Ectodermal cell (in vitro differentiated cells): ENCODE measurements at regions not wholly inside any gene's neighbourhood (a gene's known extent, or its start where the extent isn't known, plus 50 kb on each side); places are given as distances from the start of the nearest gene placed in this dataset.

ENCODE experiments used
- H3K27ac ChIP-seq: 2 replicates; pipeline ENCODE4 v1.7.0; 2013; ENCODE audit warnings: mild to moderate bottlenecking, low read depth, low read length; ENCODE audit not compliant: insufficient read depth, poor library complexity, severe bottlenecking
- H3K27me3 ChIP-seq: 2 replicates; pipeline ENCODE4 v1.7.0; 2013; ENCODE audit warnings: mild to moderate bottlenecking, low read length; ENCODE audit not compliant: insufficient read depth, control insufficient read depth, poor library complexity, severe bottlenecking
- H3K36me3 ChIP-seq: one replicate; pipeline ENCODE4 v1.7.0; 2013; ENCODE audit warnings: low read length; ENCODE audit not compliant: control insufficient read depth, insufficient read depth
- H3K4me1 ChIP-seq: one replicate; pipeline ENCODE4 v1.7.0; 2013; ENCODE audit warnings: low read length; ENCODE audit not compliant: control insufficient read depth, insufficient read depth
- H3K4me3 ChIP-seq: 2 replicates; pipeline ENCODE4 v1.7.0; 2013; ENCODE audit warnings: low read depth, low read length, control low read depth; ENCODE audit not compliant: insufficient read depth
- H3K9me3 ChIP-seq: 2 replicates; pipeline ENCODE4 v1.7.0; 2013; ENCODE audit warnings: mild to moderate bottlenecking, low read length, moderate library complexity; ENCODE audit not compliant: control insufficient read depth
- WGBS, 2 experiments: methylation state at CpG; one replicate each; pipeline ENCODE4 v1.1.7; 2013; ENCODE audit warnings: missing lambda C conversion rate in 2 of 2; 5-methylcytosine and 5-hydroxymethylcytosine counted together

GRCh38 chr15:77851086-77851485 lies 218.4 kb upstream of the LINGO1 start:
- no peaks in the 10 kb centered on the region for H3K27me3 ChIP-seq
- H3K9me3 ChIP-seq: no peaks in the 10 kb centered on the region
- WGBS, 2 experiments: 91 to 93% methylated on average over 7 of the region's 7 CpGs
- H3K4me3 ChIP-seq: no peak overlapping the region
- H3K4me1 ChIP-seq: peaks cover 6% of the 10 kb centered on the region
- no peak overlapping the region for H3K27ac ChIP-seq
- H3K36me3 ChIP-seq: no peaks in the 10 kb centered on the region

- Histone ChIP-seq H3K4me1 (peaks cover 1% of the 10 kb centered on the region), H3K36me3 (no peaks in the 10 kb centered on the region), H3K27ac (no peak overlapping the region), H3K4me3 (no peak overlapping the region), H3K27me3 (no peaks in the 10 kb centered on the region), H3K9me3 (no peaks in the 10 kb centered on the region)
- 83 to 96% methylated on average over 1 to 2 of the region's 2 CpGs for WGBS, 2 experiments
These were observed 214.3 kb upstream of the LINGO1 start for GRCh38 chr15:77846986-77847385.

GRCh38 chr15:77846360-77846759 lies 213.6 kb upstream of the LINGO1 start:
- H3K36me3 ChIP-seq: no peaks in the 10 kb centered on the region
- H3K9me3 ChIP-seq: no peaks in the 10 kb centered on the region
- no peaks in the 10 kb centered on the region for H3K27me3 ChIP-seq
- H3K27ac ChIP-seq: no peak overlapping the region
- no peaks in the 10 kb centered on the region for H3K4me1 ChIP-seq
- H3K4me3 ChIP-seq: no peak overlapping the region
- 63 to 72% methylated on average over 2 of the region's 2 CpGs for WGBS, 2 experiments

GRCh38 chr15:77844798-77845446 lies 212.2 kb upstream of the LINGO1 start:
- Histone ChIP-seq H3K9me3 (no peaks in the 10 kb centered on the region), H3K4me3 (no peak overlapping the region), H3K27ac (no peak overlapping the region), H3K27me3 (no peaks in the 10 kb centered on the region), H3K4me1 (no peaks in the 10 kb centered on the region), H3K36me3 (no peaks in the 10 kb centered on the region)
- 86 to 87% methylated on average over 3 of the region's 3 CpGs for WGBS, 2 experiments

- Histone ChIP-seq H3K4me1 (no peaks in the 10 kb centered on the region), H3K9me3 (no peaks in the 10 kb centered on the region), H3K27ac (no peak overlapping the region), H3K4me3 (no peak overlapping the region), H3K36me3 (no peaks in the 10 kb centered on the region), H3K27me3 (no peaks in the 10 kb centered on the region)
- WGBS, 2 experiments: 77 to 88% methylated on average over 5 of the region's 5 CpGs
These were observed 210.8 kb upstream of the LINGO1 start for GRCh38 chr15:77843546-77843945.

GRCh38 chr15:77840991-77841775 lies 208.5 kb upstream of the LINGO1 start:
- H3K36me3 ChIP-seq: no peaks in the 10 kb centered on the region
- H3K4me1 ChIP-seq: no peaks in the 10 kb centered on the region
- H3K27ac ChIP-seq: no peak overlapping the region
- no peak overlapping the region for H3K4me3 ChIP-seq
- WGBS, 2 experiments: 71 to 72% methylated on average over 11 of the region's 11 CpGs
- H3K9me3 ChIP-seq: no peaks in the 10 kb centered on the region
- H3K27me3 ChIP-seq: no peaks in the 10 kb centered on the region

- H3K36me3 ChIP-seq: no peaks in the 10 kb centered on the region
- no peak overlapping the region for H3K4me3 ChIP-seq
- H3K27ac ChIP-seq: no peak overlapping the region
- H3K4me1 ChIP-seq: no peaks in the 10 kb centered on the region
- 79 to 81% methylated on average over 10 to 11 of the region's 11 CpGs for WGBS, 2 experiments
- H3K27me3 ChIP-seq: no peaks in the 10 kb centered on the region
- no peaks in the 10 kb centered on the region for H3K9me3 ChIP-seq
These were observed 207.5 kb upstream of the LINGO1 start for GRCh38 chr15:77839970-77840905.

GRCh38 chr15:77839456-77839855 lies 206.7 kb upstream of the LINGO1 start:
- no peak overlapping the region for H3K4me3 ChIP-seq
- no peaks in the 10 kb centered on the region for H3K27me3 ChIP-seq
- 94 to 96% methylated on average over 8 of the region's 8 CpGs for WGBS, 2 experiments
- no peak overlapping the region for H3K27ac ChIP-seq
- no peaks in the 10 kb centered on the region for H3K4me1 ChIP-seq
- H3K36me3 ChIP-seq: no peaks in the 10 kb centered on the region
- H3K9me3 ChIP-seq: no peaks in the 10 kb centered on the region

GRCh38 chr15:77838595-77838994 lies 205.9 kb upstream of the LINGO1 start:
- H3K9me3 ChIP-seq: no peaks in the 10 kb centered on the region

GRCh38 chr15:77838061-77838460 lies 205.3 kb upstream of the LINGO1 start:
- no peaks in the 10 kb centered on the region for H3K4me1 ChIP-seq
- H3K9me3 ChIP-seq: no peaks in the 10 kb centered on the region
- H3K4me3 ChIP-seq: no peak overlapping the region
- H3K27me3 ChIP-seq: no peaks in the 10 kb centered on the region
- 90 to 92% methylated on average over 10 of the region's 10 CpGs for WGBS, 2 experiments
- H3K27ac ChIP-seq: no peak overlapping the region
- no peaks in the 10 kb centered on the region for H3K36me3 ChIP-seq

More at GRCh38 chr15:77838595-77838994, 205.9 kb upstream of the LINGO1 start:
- Histone ChIP-seq H3K27ac (no peak overlapping the region), H3K27me3 (no peaks in the 10 kb centered on the region), H3K4me3 (no peak overlapping the region), H3K4me1 (no peaks in the 10 kb centered on the region), H3K36me3 (no peaks in the 10 kb centered on the region)
- 97% methylated on average over 4 of the region's 4 CpGs for WGBS, 2 experiments
